K562 (cell line): ENCODE measurements at regions not wholly inside any gene's neighbourhood (a gene's known extent, or its start where the extent isn't known, plus 50 kb on each side); places are given as distances from the start of the nearest gene placed in this dataset.

Experiments
- ATAC-seq: fragments of 200-7000 bp; cut with Tn5 transposase; 3 replicates; pipeline ENCODE4 v1.9.1; 2020; ENCODE audit warnings: moderate library complexity
- BruUV-seq: library from RNA; stranded (reverse); fragments of 400-500 nt; replicated peaks from 2 replicates; lab custom pipeline; 2021; lab: Mats Ljungman, UMichigan
- CTCF ChIA-PET: fragments of 300-600 bp; formaldehyde crosslinking; extraction: SDS; loops from one replicate; lab custom pipeline; 2021; ENCODE audit warnings: low intra/inter-chr PET ratio; lab: Yijun Ruan, JAX
- POLR2A ChIA-PET: fragments of 300-600, 350-650 bp; sonication (Branson Sonifier 250); formaldehyde crosslinking; extraction: SDS; loops from one replicate; lab custom pipeline; 2021; ENCODE audit warnings: antibody characterized with exemption, inconsistent platforms; lab: Yijun Ruan, JAX
- DNase-seq, 4 experiments: peaks; one replicate each; pipeline versions ENCODE4 v3.0.0 to v3.0.0-alpha.2; 2011 to 2018; ENCODE audit warnings: low spot score in 3 of 4, mixed read lengths in 3 of 4; ENCODE audit errors: extremely low read depth in 1 of 4
- FAIRE-seq: peaks from 2 replicates; lab custom pipeline; 2011; peaks lifted over from hg19 to GRCh38; lab: Jason Lieb, UNC
- H2AFZ ChIP-seq: 2 replicates; pipeline ENCODE4 v1.6.0; 2011; ENCODE audit warnings: low read depth, low read length, control low read depth, inconsistent platforms
- H3K27ac ChIP-seq: fragments of 200-600 bp; 3 replicates; pipeline ENCODE4 v1.8.0; 2011; ENCODE audit warnings: low read depth, mild to moderate bottlenecking, control low read depth, inconsistent platforms, low read length, moderate library complexity, mixed read lengths; ENCODE audit errors: extremely low read depth
- H3K27me3 ChIP-seq, 2 experiments: fragments of 300-600 bp in 1 of 2; 2 replicates in 1 of 2; 3 replicates in 1 of 2; pipeline versions ENCODE4 v1.6.0 to v1.8.0; 2011; ENCODE audit warnings: inconsistent platforms in 2 of 2, low read length in 2 of 2, mild to moderate bottlenecking in 1 of 2, mixed read lengths in 1 of 2, moderate library complexity in 1 of 2; ENCODE audit not compliant: control insufficient read depth in 2 of 2, insufficient read depth in 2 of 2
- H3K36me3 ChIP-seq: fragments of 300-600 bp; 3 replicates; pipeline ENCODE4 v1.8.0; 2011; ENCODE audit warnings: mild to moderate bottlenecking, low read length, inconsistent platforms; ENCODE audit not compliant: control insufficient read depth, insufficient read depth
- H3K4me1 ChIP-seq, 2 experiments: fragments of 200-600 bp in 1 of 2; replicated peaks in 1 of 2; 2 replicates in 1 of 2; 3 replicates in 1 of 2; pipeline versions ENCODE4 v1.5.1 to v1.8.0; 2011; ENCODE audit warnings: inconsistent platforms in 2 of 2, low read length in 2 of 2, mild to moderate bottlenecking in 1 of 2, mixed read lengths in 1 of 2, moderate library complexity in 1 of 2; ENCODE audit not compliant: control insufficient read depth in 2 of 2, insufficient read depth in 2 of 2
- H3K4me2 ChIP-seq: 2 replicates; pipeline ENCODE4 v1.6.1; 2011; ENCODE audit warnings: low read length, control low read depth, inconsistent platforms, mixed read lengths; ENCODE audit not compliant: insufficient read depth
- H3K4me3 ChIP-seq: fragments of 200-600 bp; sonication (generic), shearing (Covaris generic); 2 replicates; pipeline ENCODE4 v1.5.1; 2016; ENCODE audit warnings: control low read depth, inconsistent platforms
- H3K79me2 ChIP-seq: fragments of 200-600 bp; 3 replicates; pipeline ENCODE4 v1.8.0; 2011; ENCODE audit warnings: low read length, inconsistent platforms; ENCODE audit not compliant: control insufficient read depth, insufficient read depth
- H3K9ac ChIP-seq, 2 experiments: 2 replicates each; pipeline versions ENCODE4 v1.6.0 to v1.6.1; 2011; ENCODE audit warnings: low read depth in 2 of 2, low read length in 2 of 2, control low read depth in 1 of 2, inconsistent platforms in 1 of 2, mild to moderate bottlenecking in 1 of 2, mixed read lengths in 1 of 2; ENCODE audit not compliant: insufficient read depth in 1 of 2
- H3K9me1 ChIP-seq: one replicate; pipeline ENCODE4 v1.6.0; 2011; ENCODE audit warnings: inconsistent platforms, mild to moderate bottlenecking, low read length, moderate library complexity; ENCODE audit not compliant: control insufficient read depth, insufficient read depth
- H3K9me3 ChIP-seq: replicated peaks from 2 replicates; pipeline ENCODE4 v1.5.1; 2011; ENCODE audit warnings: low read depth, low read length, inconsistent platforms; ENCODE audit not compliant: control insufficient read depth, insufficient read depth
- H4K20me1 ChIP-seq: replicated peaks from 2 replicates; pipeline ENCODE4 v1.6.1; 2011; ENCODE audit warnings: low read length, inconsistent platforms, mixed read lengths; ENCODE audit not compliant: control insufficient read depth, insufficient read depth
- PHF20 ChIP-seq: fragments of 450-650 bp; IDR thresholded peaks from 2 replicates; pipeline ENCODE4 v1.6.1; 2018; ENCODE audit not compliant: partially characterized antibody
- PREB ChIP-seq: sonication (generic); formaldehyde crosslinking; IDR thresholded peaks from 2 replicates; pipeline ENCODE4 v1.8.1; 2023; ENCODE audit warnings: mild to moderate bottlenecking, missing genetic modification reagents
- RAD21 ChIP-seq, 2 experiments: fragments of 250-450 bp in 1 of 2; fragments of 450-650 bp in 1 of 2; sonication (Bioruptor Pico) in 1 of 2; formaldehyde crosslinking in 1 of 2; IDR thresholded peaks in 1 of 2; conservative IDR thresholded peaks in 1 of 2; 2 replicates each; pipeline versions ENCODE4 v1.4.0 to v1.8.0; 2020 to 2022; ENCODE audit warnings: mild to moderate bottlenecking in 2 of 2, moderate library complexity in 1 of 2
- WGBS: fragments of 100-300 bp; shearing (Covaris generic); methylation state at CpG from one replicate; pipeline ENCODE4 v1.1.6; 2016; ENCODE audit warnings: low coverage, mixed read lengths; ENCODE audit not compliant: insufficient coverage; ENCODE audit errors: missing lambda C conversion rate; 5-methylcytosine and 5-hydroxymethylcytosine counted together
- in situ Hi-C: fragments of 300-500 bp; cut with MboI; formaldehyde crosslinking; loops from 4 replicates; pipeline ENCODE4 v1.15.0; 2018; ENCODE audit warnings: inconsistent platforms, mixed read lengths
- intact Hi-C: fragments of 100-400 bp; cut with micrococcal nuclease; formaldehyde crosslinking; loops from 2 replicates; pipeline ENCODE4 v1.14.2; 2022

- H3K4me2 ChIP-seq: no peak overlapping the region
- in situ Hi-C loops: no loop called here
- DNase-seq: no peak
- TF ChIP-seq PREB (no peak), RAD21 (CRISPR knock-in tag; conservative IDR thresholded peaks at IDR 0.05 in 1 of 2, IDR thresholded peaks at IDR 0.05 in 1 of 2) (peak in 1 of 2 experiments; percentile 29; a peak in 1 of 4 replicates), PHF20 (no peak)
- no peaks in the 10 kb centered on the region for H3K36me3 ChIP-seq
- no TSS peak for BruUV-seq
- H2AFZ ChIP-seq: no peak overlapping the region
- CTCF ChIA-PET: no interaction called here
- no peaks in the 10 kb centered on the region for H3K9me3 ChIP-seq
- H3K27me3 ChIP-seq: peaks cover 2 to 30% of the 10 kb centered on the region in 2 experiments; a peak in 2 of 5 replicates
- H3K4me1 ChIP-seq: no peaks in the 10 kb centered on the region
- H4K20me1 ChIP-seq: no peaks in the 10 kb centered on the region
- H3K79me2 ChIP-seq: no peaks in the 10 kb centered on the region
- POLR2A ChIA-PET: interaction anchor here (1.1 to 1.7 kb wide), 2 partner anchors 10 to 11 kb away, joined by 3 to 6 read pairs; no protein-coding TSS in a partner anchor
- 0% methylated on average over 3 of the region's 3 CpGs for WGBS
- H3K27ac ChIP-seq: no peak overlapping the region
- no peak for FAIRE-seq
- no peak overlapping the region for H3K9ac ChIP-seq
- H3K9me1 ChIP-seq: no peaks in the 10 kb centered on the region
- ATAC-seq: no peak
- no peak overlapping the region for H3K4me3 ChIP-seq
- intact Hi-C loops: no loop called here
Observed at GRCh38 chr10:78599122-78599853, 469.5 kb upstream of the ZMIZ1 start.
